ENCODE measurements at regions not wholly inside any gene's neighbourhood (a gene's known extent, or its start where the extent isn't known, plus 50 kb on each side); places are given as distances from the start of the nearest gene placed in this dataset.
A peak's percentile ranks its signal among the peaks of the same experiment; 100 is the strongest.

GRCh38 chr2:149799013-149799705 lies 211.6 kb upstream of the MMADHC start:
- TF ChIP-seq CTCF (conservative IDR thresholded peaks at IDR 0.05), result peak; percentile 37; the same call in 1 of the 2 replicates
- no peak for TF ChIP-seq EZH2 (IDR thresholded peaks at IDR 0.05; ENCODE audit: low read depth)

Data from PC-9 (cell line).